ENCODE measurements at regions not wholly inside any gene's neighbourhood (a gene's known extent, or its start where the extent isn't known, plus 50 kb on each side); places are given as distances from the start of the nearest gene placed in this dataset.

DNA sequence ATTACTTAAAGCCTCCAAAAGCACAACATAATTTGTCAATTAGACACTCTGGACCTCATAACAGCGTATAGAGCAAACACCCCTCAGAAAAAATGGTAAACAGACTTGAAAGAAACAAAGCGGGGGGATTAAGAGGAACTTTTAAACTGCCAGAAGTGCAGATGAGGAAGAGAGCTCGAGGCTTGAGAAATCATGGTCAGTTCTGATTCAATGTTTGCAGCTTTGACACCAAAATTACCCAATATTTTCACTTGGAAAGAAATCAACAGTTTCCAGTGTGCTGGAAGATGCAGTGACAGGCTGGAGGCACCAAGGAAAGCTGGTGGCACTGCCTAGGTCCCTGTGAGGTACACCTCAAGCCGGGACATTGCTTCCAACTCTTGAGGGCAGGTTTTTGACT, 180.9 kb upstream of the TOX3 start:
- ATAC-seq: no peak
- 0 out of 2 replicates have a peak overlapping the region, but pooled peaks have one; percentile 43 for H2AFZ ChIP-seq

More for the DNA sequence above, 180.9 kb upstream of the TOX3 start:
- H3K9me2 ChIP-seq (ENCODE audit: insufficient read depth): peaks cover 4% of the 10 kb centered on the region; the same call in 1 of the 2 replicates
- no peaks in the 10 kb centered on the region for H3K79me2 ChIP-seq (replicated peaks; ENCODE audit: insufficient read depth)
- H3K4me3 ChIP-seq: no peak overlapping the region
- TF ChIP-seq NANOG (IDR thresholded peaks at IDR 0.05; ENCODE audit: borderline replicate concordance): no peak
- TF ChIP-seq ZNF114 (CRISPR knock-in tag; IDR thresholded peaks at IDR 0.05): no peak
- no peak for TF ChIP-seq STAT1 (IDR thresholded peaks at IDR 0.05; ENCODE audit: unreplicated experiment)
- TF ChIP-seq EZH2phosphoT487 (IDR thresholded peaks at IDR 0.05; ENCODE audit: unreplicated experiment): no peak
- no peak for TF ChIP-seq POLR2AphosphoS5 (IDR thresholded peaks at IDR 0.05; ENCODE audit: low read depth)
- TF ChIP-seq, protein P1, sequence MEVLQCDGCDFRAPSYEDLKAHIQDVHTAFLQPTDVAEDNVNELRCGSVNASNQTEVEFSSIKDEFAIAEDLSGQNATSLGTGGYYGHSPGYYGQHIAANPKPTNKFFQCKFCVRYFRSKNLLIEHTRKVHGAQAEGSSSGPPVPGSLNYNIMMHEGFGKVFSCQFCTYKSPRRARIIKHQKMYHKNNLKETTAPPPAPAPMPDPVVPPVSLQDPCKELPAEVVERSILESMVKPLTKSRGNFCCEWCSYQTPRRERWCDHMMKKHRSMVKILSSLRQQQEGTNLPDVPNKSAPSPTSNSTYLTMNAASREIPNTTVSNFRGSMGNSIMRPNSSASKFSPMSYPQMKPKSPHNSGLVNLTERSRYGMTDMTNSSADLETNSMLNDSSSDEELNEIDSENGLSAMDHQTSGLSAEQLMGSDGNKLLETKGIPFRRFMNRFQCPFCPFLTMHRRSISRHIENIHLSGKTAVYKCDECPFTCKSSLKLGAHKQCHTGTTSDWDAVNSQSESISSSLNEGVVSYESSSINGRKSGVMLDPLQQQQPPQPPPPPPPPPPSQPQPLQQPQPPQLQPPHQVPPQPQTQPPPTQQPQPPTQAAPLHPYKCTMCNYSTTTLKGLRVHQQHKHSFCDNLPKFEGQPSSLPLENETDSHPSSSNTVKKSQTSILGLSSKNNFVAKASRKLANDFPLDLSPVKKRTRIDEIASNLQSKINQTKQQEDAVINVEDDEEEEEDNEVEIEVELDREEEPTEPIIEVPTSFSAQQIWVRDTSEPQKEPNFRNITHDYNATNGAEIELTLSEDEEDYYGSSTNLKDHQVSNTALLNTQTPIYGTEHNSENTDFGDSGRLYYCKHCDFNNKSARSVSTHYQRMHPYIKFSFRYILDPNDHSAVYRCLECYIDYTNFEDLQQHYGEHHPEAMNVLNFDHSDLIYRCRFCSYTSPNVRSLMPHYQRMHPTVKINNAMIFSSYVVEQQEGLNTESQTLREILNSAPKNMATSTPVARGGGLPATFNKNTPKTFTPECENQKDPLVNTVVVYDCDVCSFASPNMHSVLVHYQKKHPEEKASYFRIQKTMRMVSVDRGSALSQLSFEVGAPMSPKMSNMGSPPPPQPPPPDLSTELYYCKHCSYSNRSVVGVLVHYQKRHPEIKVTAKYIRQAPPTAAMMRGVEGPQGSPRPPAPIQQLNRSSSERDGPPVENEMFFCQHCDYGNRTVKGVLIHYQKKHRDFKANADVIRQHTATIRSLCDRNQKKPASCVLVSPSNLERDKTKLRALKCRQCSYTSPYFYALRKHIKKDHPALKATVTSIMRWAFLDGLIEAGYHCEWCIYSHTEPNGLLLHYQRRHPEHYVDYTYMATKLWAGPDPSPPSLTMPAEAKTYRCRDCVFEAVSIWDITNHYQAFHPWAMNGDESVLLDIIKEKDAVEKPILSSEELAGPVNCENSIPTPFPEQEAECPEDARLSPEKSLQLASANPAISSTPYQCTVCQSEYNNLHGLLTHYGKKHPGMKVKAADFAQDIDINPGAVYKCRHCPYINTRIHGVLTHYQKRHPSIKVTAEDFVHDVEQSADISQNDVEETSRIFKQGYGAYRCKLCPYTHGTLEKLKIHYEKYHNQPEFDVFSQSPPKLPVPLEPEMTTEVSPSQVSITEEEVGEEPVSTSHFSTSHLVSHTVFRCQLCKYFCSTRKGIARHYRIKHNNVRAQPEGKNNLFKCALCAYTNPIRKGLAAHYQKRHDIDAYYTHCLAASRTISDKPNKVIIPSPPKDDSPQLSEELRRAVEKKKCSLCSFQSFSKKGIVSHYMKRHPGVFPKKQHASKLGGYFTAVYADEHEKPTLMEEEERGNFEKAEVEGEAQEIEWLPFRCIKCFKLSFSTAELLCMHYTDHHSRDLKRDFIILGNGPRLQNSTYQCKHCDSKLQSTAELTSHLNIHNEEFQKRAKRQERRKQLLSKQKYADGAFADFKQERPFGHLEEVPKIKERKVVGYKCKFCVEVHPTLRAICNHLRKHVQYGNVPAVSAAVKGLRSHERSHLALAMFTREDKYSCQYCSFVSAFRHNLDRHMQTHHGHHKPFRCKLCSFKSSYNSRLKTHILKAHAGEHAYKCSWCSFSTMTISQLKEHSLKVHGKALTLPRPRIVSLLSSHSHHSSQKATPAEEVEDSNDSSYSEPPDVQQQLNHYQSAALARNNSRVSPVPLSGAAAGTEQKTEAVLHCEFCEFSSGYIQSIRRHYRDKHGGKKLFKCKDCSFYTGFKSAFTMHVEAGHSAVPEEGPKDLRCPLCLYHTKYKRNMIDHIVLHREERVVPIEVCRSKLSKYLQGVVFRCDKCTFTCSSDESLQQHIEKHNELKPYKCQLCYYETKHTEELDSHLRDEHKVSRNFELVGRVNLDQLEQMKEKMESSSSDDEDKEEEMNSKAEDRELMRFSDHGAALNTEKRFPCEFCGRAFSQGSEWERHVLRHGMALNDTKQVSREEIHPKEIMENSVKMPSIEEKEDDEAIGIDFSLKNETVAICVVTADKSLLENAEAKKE (CRISPR knock-in tag; IDR thresholded peaks at IDR 0.05): no peak
- TF ChIP-seq, protein P2, sequence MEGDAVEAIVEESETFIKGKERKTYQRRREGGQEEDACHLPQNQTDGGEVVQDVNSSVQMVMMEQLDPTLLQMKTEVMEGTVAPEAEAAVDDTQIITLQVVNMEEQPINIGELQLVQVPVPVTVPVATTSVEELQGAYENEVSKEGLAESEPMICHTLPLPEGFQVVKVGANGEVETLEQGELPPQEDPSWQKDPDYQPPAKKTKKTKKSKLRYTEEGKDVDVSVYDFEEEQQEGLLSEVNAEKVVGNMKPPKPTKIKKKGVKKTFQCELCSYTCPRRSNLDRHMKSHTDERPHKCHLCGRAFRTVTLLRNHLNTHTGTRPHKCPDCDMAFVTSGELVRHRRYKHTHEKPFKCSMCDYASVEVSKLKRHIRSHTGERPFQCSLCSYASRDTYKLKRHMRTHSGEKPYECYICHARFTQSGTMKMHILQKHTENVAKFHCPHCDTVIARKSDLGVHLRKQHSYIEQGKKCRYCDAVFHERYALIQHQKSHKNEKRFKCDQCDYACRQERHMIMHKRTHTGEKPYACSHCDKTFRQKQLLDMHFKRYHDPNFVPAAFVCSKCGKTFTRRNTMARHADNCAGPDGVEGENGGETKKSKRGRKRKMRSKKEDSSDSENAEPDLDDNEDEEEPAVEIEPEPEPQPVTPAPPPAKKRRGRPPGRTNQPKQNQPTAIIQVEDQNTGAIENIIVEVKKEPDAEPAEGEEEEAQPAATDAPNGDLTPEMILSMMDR (conservative IDR thresholded peaks at IDR 0.05; ENCODE audit: low read depth in 2 of 2): no peak
- no peak for TF ChIP-seq CREB1 (CRISPR knock-in tag; IDR thresholded peaks at IDR 0.05; ENCODE audit: low read depth)
- TF ChIP-seq EZH2 (IDR thresholded peaks at IDR 0.05; ENCODE audit: low read depth, unreplicated experiment): no peak
- TF ChIP-seq ZNF331 (CRISPR knock-in tag; IDR thresholded peaks at IDR 0.05; ENCODE audit: low read depth): no peak
- TF ChIP-seq, protein P3, sequence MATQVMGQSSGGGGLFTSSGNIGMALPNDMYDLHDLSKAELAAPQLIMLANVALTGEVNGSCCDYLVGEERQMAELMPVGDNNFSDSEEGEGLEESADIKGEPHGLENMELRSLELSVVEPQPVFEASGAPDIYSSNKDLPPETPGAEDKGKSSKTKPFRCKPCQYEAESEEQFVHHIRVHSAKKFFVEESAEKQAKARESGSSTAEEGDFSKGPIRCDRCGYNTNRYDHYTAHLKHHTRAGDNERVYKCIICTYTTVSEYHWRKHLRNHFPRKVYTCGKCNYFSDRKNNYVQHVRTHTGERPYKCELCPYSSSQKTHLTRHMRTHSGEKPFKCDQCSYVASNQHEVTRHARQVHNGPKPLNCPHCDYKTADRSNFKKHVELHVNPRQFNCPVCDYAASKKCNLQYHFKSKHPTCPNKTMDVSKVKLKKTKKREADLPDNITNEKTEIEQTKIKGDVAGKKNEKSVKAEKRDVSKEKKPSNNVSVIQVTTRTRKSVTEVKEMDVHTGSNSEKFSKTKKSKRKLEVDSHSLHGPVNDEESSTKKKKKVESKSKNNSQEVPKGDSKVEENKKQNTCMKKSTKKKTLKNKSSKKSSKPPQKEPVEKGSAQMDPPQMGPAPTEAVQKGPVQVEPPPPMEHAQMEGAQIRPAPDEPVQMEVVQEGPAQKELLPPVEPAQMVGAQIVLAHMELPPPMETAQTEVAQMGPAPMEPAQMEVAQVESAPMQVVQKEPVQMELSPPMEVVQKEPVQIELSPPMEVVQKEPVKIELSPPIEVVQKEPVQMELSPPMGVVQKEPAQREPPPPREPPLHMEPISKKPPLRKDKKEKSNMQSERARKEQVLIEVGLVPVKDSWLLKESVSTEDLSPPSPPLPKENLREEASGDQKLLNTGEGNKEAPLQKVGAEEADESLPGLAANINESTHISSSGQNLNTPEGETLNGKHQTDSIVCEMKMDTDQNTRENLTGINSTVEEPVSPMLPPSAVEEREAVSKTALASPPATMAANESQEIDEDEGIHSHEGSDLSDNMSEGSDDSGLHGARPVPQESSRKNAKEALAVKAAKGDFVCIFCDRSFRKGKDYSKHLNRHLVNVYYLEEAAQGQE (IDR thresholded peaks at IDR 0.05; ENCODE audit: unreplicated experiment): no peak
- no peak for TF ChIP-seq JUNB (IDR thresholded peaks at IDR 0.05; ENCODE audit: unreplicated experiment)
- TF ChIP-seq, protein P4, sequence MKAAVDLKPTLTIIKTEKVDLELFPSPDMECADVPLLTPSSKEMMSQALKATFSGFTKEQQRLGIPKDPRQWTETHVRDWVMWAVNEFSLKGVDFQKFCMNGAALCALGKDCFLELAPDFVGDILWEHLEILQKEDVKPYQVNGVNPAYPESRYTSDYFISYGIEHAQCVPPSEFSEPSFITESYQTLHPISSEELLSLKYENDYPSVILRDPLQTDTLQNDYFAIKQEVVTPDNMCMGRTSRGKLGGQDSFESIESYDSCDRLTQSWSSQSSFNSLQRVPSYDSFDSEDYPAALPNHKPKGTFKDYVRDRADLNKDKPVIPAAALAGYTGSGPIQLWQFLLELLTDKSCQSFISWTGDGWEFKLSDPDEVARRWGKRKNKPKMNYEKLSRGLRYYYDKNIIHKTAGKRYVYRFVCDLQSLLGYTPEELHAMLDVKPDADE (IDR thresholded peaks at IDR 0.05): no peak
- Mint-ChIP-seq H3K27me3 (ENCODE audit: insufficient read depth, low read depth, poor library complexity) (peaks cover 3% of the 10 kb centered on the region), H3K36me3 (ENCODE audit: low read depth) (peaks cover 40% of the 10 kb centered on the region), H3K9me3 (peaks cover 46% of the 10 kb centered on the region), H3K4me3 (no peak overlapping the region), H3K4me1 (no peaks in the 10 kb centered on the region; the same call in 2 of the 3 replicates), H3K27ac (no peak overlapping the region)
- no peaks in the 10 kb centered on the region for H3F3A ChIP-seq (replicated peaks; ENCODE audit: low read depth)
- no peak overlapping the region for H3K27ac ChIP-seq (ENCODE audit: low read depth)
- 0 out of 2 replicates have a peak, but pooled peaks cover 12% of the 10 kb centered on the region for H3K36me3 ChIP-seq (ENCODE audit: insufficient read depth)
- H3K4me2 ChIP-seq: no peak overlapping the region
- H4K20me1 ChIP-seq (replicated peaks; ENCODE audit: insufficient read depth): no peaks in the 10 kb centered on the region
- H3K27me3 ChIP-seq (ENCODE audit: insufficient read depth): no peaks in the 10 kb centered on the region
- DNase-seq (ENCODE audit: low spot score): no peak
- no peaks in the 10 kb centered on the region for H3K4me1 ChIP-seq (ENCODE audit: insufficient read depth)

All from GM23338 (cell line).